Midbrain (tissue), 1 donor: ENCODE measurements at regions not wholly inside any gene's neighbourhood (a gene's known extent, or its start where the extent isn't known, plus 50 kb on each side); places are given as distances from the start of the nearest gene placed in this dataset.
"Not testable (repeated sequence)": the region's sequence is repeated elsewhere in the genome, so short reads cannot be mapped to it uniquely, and the experiment has no call there.

Source experiments
- DNase-seq: peaks from one replicate; lab custom pipeline; 2025; lab: John Stamatoyannopoulos, UW

GRCh38 chr13:56457535-56458190 lies 683.1 kb upstream of the PRR20A start:
- no peak for DNase-seq

GRCh38 chr13:56459286-56459685 lies 681.4 kb upstream of the PRR20A start:
- DNase-seq, result no peak

GRCh38 chr13:56501750-56502149 lies 639.0 kb upstream of the PRR20A start:
- DNase-seq, result no peak

GRCh38 chr13:56510836-56511235 lies 629.9 kb upstream of the PRR20A start:
- DNase-seq, result no peak

GRCh38 chr13:56512336-56512735 lies 628.4 kb upstream of the PRR20A start:
- not testable (repeated sequence) for DNase-seq

- DNase-seq, result no peak
Measured at GRCh38 chr13:56515441-56515840, 625.3 kb upstream of the PRR20A start.

- no peak for DNase-seq
Measured at GRCh38 chr13:56528040-56528790, 612.5 kb upstream of the PRR20A start.

- DNase-seq, result no peak
Measured at GRCh38 chr13:56530096-56530495, 610.6 kb upstream of the PRR20A start.

- not testable (repeated sequence) for DNase-seq
Measured at GRCh38 chr13:56547921-56548320, 592.8 kb upstream of the PRR20A start.

GRCh38 chr13:56558698-56559320 lies 581.9 kb upstream of the PRR20A start:
- no peak for DNase-seq

- DNase-seq, result no peak
Measured at GRCh38 chr13:56561327-56561726, 579.4 kb upstream of the PRR20A start.

GRCh38 chr13:56563663-56564062 lies 577.1 kb upstream of the PRR20A start:
- DNase-seq, result no peak

- DNase-seq, result no peak
Measured at GRCh38 chr13:56586976-56587375, 553.7 kb upstream of the PRR20A start.

GRCh38 chr13:56615572-56615971 lies 525.1 kb upstream of the PRR20A start:
- no peak for DNase-seq

GRCh38 chr13:56622840-56623239 lies 517.9 kb upstream of the PRR20A start:
- DNase-seq, result no peak

GRCh38 chr13:56628886-56629285 lies 511.8 kb upstream of the PRR20A start:
- DNase-seq, result not testable (repeated sequence)

- DNase-seq, result not testable (repeated sequence)
Measured at GRCh38 chr13:56631060-56631459, 509.7 kb upstream of the PRR20A start.

GRCh38 chr13:56653043-56653442 lies 487.7 kb upstream of the PRR20A start:
- no peak for DNase-seq

GRCh38 chr13:56659041-56659471 lies 481.7 kb upstream of the PRR20A start:
- no peak for DNase-seq

GRCh38 chr13:56670563-56670962 lies 470.2 kb upstream of the PRR20A start:
- DNase-seq, result no peak

GRCh38 chr13:56681404-56681803 lies 459.3 kb upstream of the PRR20A start:
- no peak for DNase-seq

- DNase-seq, result no peak
Measured at GRCh38 chr13:56687131-56687530, 453.6 kb upstream of the PRR20A start.

- no peak for DNase-seq
Measured at GRCh38 chr13:56697011-56697410, 443.7 kb upstream of the PRR20A start.
